ENCODE measurements at regions not wholly inside any gene's neighbourhood (a gene's known extent, or its start where the extent isn't known, plus 50 kb on each side); places are given as distances from the start of the nearest gene placed in this dataset.

DNA sequence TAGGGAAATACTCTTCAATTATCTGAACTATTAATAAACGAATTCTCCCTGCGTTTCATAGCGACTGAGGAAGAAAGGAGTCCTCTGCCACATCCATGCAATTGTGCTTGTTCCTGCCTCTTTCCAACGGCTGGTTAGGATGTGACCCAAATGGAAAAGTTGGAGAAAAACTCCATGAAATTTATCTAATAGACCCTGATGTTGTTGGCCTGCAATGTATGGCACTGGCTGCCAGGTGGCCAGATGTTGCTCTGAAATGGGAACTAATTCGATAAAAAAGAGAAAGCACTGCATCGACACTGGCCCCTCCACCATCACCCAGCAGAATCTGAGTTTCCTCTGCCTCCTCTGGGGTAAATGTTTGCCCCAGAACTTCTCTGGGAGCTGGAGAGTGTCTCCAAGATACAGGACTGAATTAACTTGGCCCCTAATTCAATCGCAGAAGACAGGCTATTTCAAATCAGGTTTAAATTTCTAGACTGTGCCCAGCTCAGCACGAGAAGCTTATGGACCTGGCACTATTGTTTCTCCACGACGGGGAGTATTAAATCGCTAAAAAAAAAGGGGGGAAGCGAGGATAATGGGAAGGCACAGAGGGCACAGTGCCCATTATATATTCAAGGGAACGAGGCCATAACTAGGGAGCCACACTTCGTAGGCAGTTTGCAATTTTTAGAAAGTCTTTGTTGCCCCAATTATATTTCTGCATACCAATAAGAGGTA lies 103.9 kb downstream of the ZIC5 start:
- Histone ChIP-seq H3K4me1 (ENCODE audit: control insufficient read depth, insufficient read depth, low read length) (peaks cover 32% of the 10 kb centered on the region), H3K27me3 (ENCODE audit: control insufficient read depth, insufficient read depth, low read length) (no peaks in the 10 kb centered on the region), H3K9ac (ENCODE audit: low read depth, low read length) (no peak overlapping the region), H3K4me3 (ENCODE audit: low read depth, low read length) (no peak overlapping the region), H3K9me3 (ENCODE audit: control insufficient read depth, insufficient read depth, low read length) (no peaks in the 10 kb centered on the region), H3K36me3 (ENCODE audit: control insufficient read depth, insufficient read depth, low read length) (no peaks in the 10 kb centered on the region)

DNA sequence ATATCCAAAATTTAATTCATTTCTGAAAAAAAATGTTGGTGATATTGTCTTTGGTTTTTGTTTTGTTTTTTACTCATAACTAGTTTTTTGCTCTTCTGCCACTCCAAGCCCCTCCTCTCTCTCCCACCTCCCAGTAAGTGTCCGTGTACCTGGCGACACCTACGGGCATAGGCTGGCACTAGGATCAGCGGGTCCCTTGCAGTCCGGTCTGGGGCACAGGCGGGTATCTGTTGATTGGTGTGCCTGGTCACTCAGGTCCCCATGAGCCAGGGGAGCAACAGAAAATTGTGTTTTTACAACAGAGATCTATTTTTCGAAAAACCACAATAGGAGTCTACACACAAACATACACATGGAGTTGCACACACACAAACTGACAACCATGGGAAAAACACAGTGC lies 104.8 kb downstream of the ZIC5 start:
- no peaks in the 10 kb centered on the region for H3K36me3 ChIP-seq (ENCODE audit: control insufficient read depth, insufficient read depth, low read length)
- H3K4me1 ChIP-seq (ENCODE audit: control insufficient read depth, insufficient read depth, low read length) = peaks cover 37% of the 10 kb centered on the region
- H3K9ac ChIP-seq (ENCODE audit: low read depth, low read length) = no peak overlapping the region
- no peaks in the 10 kb centered on the region for H3K27me3 ChIP-seq (ENCODE audit: control insufficient read depth, insufficient read depth, low read length)
- H3K4me3 ChIP-seq (ENCODE audit: low read depth, low read length) = no peak overlapping the region
- no peaks in the 10 kb centered on the region for H3K9me3 ChIP-seq (ENCODE audit: control insufficient read depth, insufficient read depth, low read length)

DNA sequence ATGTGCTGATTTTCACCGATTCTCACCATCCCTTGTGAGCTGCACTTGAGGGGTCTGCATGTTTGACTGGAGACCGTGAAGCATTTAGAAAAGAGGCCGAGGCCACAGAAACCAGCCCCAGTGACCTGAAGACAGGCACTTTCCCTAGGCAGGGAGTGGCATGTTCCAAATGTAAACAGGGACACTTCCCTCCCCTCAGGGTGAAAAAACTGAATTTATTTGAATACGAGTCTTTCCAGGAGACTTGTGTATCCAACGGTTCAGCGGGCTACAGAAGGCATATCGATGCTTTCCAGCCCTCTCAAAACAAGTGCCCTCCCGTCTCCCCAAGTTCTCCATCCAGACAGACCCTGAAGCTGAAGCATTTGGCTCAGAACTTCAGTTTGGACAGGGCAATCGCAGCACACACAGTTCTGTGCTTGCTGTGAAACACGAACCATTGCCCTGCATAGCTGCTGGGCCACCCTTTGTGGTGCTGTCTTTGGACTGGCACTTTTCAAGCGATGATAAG lies 106.1 kb downstream of the ZIC5 start:
- H3K27me3 ChIP-seq (ENCODE audit: control insufficient read depth, insufficient read depth, low read length) = no peaks in the 10 kb centered on the region
- no peaks in the 10 kb centered on the region for H3K9me3 ChIP-seq (ENCODE audit: control insufficient read depth, insufficient read depth, low read length)
- H3K36me3 ChIP-seq (ENCODE audit: control insufficient read depth, insufficient read depth, low read length) = no peaks in the 10 kb centered on the region
- H3K4me3 ChIP-seq (ENCODE audit: low read depth, low read length) = no peak overlapping the region
- H3K9ac ChIP-seq (ENCODE audit: low read depth, low read length) = no peak overlapping the region
- peaks cover 37% of the 10 kb centered on the region for H3K4me1 ChIP-seq (ENCODE audit: control insufficient read depth, insufficient read depth, low read length)

DNA sequence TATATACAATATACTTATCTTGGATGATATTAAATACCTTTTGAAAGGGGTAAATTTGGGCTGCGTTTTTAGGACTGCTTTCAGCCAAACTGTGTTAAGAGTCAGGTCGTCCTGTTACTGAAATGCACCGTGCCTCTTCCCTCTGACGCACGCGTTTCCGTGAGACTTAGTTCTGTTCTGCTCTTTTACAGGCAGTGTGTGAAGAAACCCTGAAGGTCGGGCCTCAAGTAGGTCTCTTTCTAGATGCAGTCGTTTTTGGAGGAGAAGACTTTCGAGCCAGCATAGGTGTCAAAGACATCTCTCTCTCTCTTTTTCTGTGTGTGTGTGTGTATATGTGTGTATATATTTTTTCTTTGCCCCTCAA lies 107.0 kb downstream of the ZIC5 start:
- H3K36me3 ChIP-seq (ENCODE audit: control insufficient read depth, insufficient read depth, low read length) = no peaks in the 10 kb centered on the region
- H3K27me3 ChIP-seq (ENCODE audit: control insufficient read depth, insufficient read depth, low read length) = no peaks in the 10 kb centered on the region
- H3K4me1 ChIP-seq (ENCODE audit: control insufficient read depth, insufficient read depth, low read length) = peaks cover 30% of the 10 kb centered on the region
- H3K9me3 ChIP-seq (ENCODE audit: control insufficient read depth, insufficient read depth, low read length) = no peaks in the 10 kb centered on the region
- H3K9ac ChIP-seq (ENCODE audit: low read depth, low read length) = no peak overlapping the region
- no peak overlapping the region for H3K4me3 ChIP-seq (ENCODE audit: low read depth, low read length)

DNA sequence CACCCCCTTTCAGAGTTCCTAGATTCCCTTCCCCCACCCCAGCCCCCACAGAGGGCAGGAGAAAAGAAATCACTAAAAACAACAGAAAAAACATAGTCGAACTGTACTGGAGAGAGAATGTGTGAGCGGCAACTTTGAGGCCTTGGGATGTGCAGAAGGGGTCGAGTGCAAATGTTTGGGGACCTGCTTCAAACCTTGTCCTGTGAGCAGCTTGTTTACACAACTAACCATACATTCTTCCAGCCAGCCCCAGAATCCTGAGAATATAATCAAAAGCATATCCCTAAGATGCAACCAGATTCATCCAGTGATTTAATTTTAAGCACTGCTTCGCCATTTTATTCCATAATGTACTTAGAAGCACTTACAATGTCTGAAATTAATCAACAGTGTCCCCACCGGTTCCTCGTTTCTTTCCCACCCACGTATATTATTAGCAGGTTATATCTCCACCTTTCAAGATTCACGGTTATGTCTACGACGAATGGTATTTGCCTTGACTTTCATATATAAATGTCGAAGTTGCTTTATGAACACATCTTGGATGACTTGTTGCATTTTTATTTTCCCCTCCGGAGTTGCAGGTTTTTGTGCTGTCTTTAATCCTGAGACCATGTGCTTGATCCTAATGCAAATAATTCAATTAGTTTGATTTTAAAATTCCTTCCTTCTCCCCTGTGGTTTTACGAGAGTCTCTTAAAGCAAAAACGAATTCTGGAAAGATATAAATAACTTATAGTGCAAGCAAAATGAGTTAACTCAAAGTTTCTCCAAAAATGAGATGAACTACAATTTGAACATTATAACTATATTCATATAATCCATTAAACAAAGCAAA lies 107.6 kb downstream of the ZIC5 start:
- H3K36me3 ChIP-seq (ENCODE audit: control insufficient read depth, insufficient read depth, low read length) = no peaks in the 10 kb centered on the region
- no peak overlapping the region for H3K4me3 ChIP-seq (ENCODE audit: low read depth, low read length)
- peaks cover 30% of the 10 kb centered on the region for H3K4me1 ChIP-seq (ENCODE audit: control insufficient read depth, insufficient read depth, low read length)
- H3K27me3 ChIP-seq (ENCODE audit: control insufficient read depth, insufficient read depth, low read length) = no peaks in the 10 kb centered on the region
- no peak overlapping the region for H3K9ac ChIP-seq (ENCODE audit: low read depth, low read length)
- no peaks in the 10 kb centered on the region for H3K9me3 ChIP-seq (ENCODE audit: control insufficient read depth, insufficient read depth, low read length)

DNA sequence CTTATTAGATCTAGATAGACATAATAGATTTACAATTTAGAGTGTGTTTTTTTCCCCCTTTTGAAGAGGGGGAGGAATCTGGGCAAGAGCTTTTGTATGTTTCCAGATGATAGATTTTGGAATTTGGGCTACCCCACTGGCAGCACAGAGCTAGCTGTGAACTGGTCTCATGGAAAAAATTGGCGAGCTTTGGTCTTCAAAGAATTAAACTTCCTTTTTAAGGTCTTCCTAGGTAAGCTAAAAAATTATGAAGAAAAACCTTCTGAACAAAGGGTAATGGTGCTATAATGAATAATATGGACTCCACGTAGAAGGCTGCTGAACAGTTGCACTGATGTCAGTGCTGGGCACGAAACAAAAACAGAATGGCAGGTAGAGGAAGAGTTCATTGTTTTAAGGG lies 109.3 kb downstream of the ZIC5 start:
- no peak overlapping the region for H3K9ac ChIP-seq (ENCODE audit: low read depth, low read length)
- H3K27me3 ChIP-seq (ENCODE audit: control insufficient read depth, insufficient read depth, low read length) = no peaks in the 10 kb centered on the region
- no peak overlapping the region for H3K4me3 ChIP-seq (ENCODE audit: low read depth, low read length)
- no peaks in the 10 kb centered on the region for H3K9me3 ChIP-seq (ENCODE audit: control insufficient read depth, insufficient read depth, low read length)
- no peaks in the 10 kb centered on the region for H3K36me3 ChIP-seq (ENCODE audit: control insufficient read depth, insufficient read depth, low read length)
- peaks cover 35% of the 10 kb centered on the region for H3K4me1 ChIP-seq (ENCODE audit: control insufficient read depth, insufficient read depth, low read length)

DNA sequence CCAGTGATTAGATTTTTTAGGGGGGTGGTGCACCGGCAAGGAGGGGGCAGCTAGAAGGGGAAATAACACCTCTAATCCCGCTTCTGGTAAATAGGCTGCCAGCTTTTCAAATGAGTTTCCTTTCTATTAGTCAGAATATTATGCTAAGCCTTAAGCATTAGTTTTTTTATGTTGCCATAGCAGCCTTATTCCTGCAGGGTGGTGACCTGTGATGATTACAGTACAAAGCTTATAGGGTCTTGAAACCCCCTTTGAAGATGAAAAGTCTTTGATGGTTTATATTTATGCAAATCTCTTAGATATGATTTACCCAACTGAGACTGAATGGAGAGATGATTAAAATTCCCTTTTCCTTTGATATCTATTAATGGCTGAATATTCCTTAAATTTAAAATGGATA lies 109.8 kb downstream of the ZIC5 start:
- Histone ChIP-seq H3K4me3 (ENCODE audit: low read depth, low read length) (no peak overlapping the region), H3K4me1 (ENCODE audit: control insufficient read depth, insufficient read depth, low read length) (peaks cover 35% of the 10 kb centered on the region), H3K9me3 (ENCODE audit: control insufficient read depth, insufficient read depth, low read length) (no peaks in the 10 kb centered on the region), H3K36me3 (ENCODE audit: control insufficient read depth, insufficient read depth, low read length) (no peaks in the 10 kb centered on the region), H3K27me3 (ENCODE audit: control insufficient read depth, insufficient read depth, low read length) (no peaks in the 10 kb centered on the region), H3K9ac (ENCODE audit: low read depth, low read length) (no peak overlapping the region)

DNA sequence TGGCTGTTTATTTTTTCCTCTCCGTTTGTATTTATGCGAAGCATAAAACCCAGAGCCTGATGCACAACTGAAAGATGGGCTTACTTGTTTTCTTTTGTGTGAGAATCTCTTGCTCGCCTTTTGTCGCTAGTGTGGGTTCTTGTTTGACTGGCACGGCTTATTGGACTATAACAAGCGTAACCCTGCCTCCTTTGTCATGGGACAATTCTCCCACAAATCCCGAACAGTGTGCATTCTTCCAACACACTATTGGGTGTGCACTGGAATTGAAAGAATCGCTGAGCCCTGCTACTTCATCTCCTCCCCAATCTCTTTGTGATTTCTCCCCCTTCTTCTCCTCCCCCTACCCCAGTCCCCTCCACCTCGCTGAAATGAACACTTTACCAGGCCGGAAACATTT lies 110.8 kb downstream of the ZIC5 start:
- Histone ChIP-seq H3K9me3 (ENCODE audit: control insufficient read depth, insufficient read depth, low read length) (no peaks in the 10 kb centered on the region), H3K4me1 (ENCODE audit: control insufficient read depth, insufficient read depth, low read length) (peaks cover 35% of the 10 kb centered on the region), H3K9ac (ENCODE audit: low read depth, low read length) (no peak overlapping the region), H3K4me3 (ENCODE audit: low read depth, low read length) (no peak overlapping the region), H3K27me3 (ENCODE audit: control insufficient read depth, insufficient read depth, low read length) (no peaks in the 10 kb centered on the region), H3K36me3 (ENCODE audit: control insufficient read depth, insufficient read depth, low read length) (no peaks in the 10 kb centered on the region)

DNA sequence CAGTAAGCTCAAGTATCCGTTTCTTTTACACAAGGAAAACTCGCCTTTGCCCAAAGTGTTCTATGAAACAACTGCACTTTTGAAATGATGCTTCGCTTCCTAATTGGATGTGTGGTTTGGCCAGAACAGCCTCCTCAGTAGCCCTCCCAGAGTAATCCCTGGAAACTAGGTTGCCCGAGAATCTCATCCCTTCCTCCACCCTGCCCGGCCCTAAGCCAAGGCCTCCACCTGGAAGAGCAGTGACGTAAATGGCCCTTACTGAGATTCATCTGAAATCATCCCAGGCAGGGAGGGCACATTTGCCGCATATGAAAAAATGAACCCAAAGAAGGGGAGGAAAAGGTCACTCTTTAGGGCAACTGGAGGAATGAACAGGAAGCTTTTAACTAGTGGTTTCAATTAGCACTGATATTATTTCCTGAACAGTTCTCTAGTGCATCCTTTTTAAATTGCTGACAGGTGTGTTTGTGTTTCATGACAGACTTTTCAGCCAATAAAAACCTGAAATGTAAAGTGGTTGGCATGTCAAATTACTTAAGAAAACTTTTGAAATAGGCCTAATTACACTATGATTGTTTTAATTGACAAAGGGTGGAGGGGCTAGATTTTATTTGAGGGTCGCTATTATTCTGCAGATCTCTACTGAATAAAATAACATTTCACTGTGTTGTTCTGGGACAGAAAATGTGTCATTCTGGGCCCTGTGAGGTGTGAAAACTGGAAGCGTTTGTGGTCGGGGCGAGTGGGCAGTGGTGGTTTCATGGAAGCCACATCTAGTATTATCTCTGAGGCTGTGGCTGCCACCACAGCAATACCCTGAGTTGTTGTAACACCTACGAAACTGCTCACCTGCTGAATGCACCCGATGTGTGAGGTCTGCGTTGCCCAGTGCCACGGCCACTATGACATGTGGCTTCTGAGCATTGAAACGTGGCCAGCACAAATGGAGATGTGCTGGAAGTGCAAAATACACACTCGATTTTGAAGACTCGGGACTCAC lies 112.1 kb downstream of the ZIC5 start:
- Histone ChIP-seq H3K27me3 (ENCODE audit: control insufficient read depth, insufficient read depth, low read length) (no peaks in the 10 kb centered on the region), H3K36me3 (ENCODE audit: control insufficient read depth, insufficient read depth, low read length) (no peaks in the 10 kb centered on the region), H3K4me1 (ENCODE audit: control insufficient read depth, insufficient read depth, low read length) (peaks cover 26% of the 10 kb centered on the region), H3K9ac (ENCODE audit: low read depth, low read length) (no peak overlapping the region), H3K9me3 (ENCODE audit: control insufficient read depth, insufficient read depth, low read length) (no peaks in the 10 kb centered on the region), H3K4me3 (ENCODE audit: low read depth, low read length) (no peak overlapping the region)

DNA sequence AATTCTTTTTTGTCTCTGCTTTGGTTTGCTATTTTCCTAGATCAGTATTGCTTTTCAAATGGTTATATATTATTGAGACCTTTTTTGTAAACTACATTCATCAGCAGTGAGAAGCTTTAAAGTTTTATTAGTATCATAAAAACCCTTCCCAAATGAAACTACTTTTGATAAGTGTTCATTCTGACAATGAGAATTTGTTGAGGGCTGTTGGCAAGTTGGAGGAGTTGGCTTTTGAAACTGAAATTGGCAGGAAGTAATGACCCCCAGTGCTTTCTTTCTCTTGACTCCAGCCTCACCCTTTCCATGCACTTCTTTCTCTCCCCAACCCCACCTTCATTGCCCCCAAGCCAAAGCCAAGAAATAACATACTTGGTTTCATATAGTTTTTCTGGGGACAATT lies 113.8 kb downstream of the ZIC5 start:
- Histone ChIP-seq H3K9ac (ENCODE audit: low read depth, low read length) (no peak overlapping the region), H3K27me3 (ENCODE audit: control insufficient read depth, insufficient read depth, low read length) (no peaks in the 10 kb centered on the region), H3K4me3 (ENCODE audit: low read depth, low read length) (no peak overlapping the region), H3K36me3 (ENCODE audit: control insufficient read depth, insufficient read depth, low read length) (no peaks in the 10 kb centered on the region), H3K4me1 (ENCODE audit: control insufficient read depth, insufficient read depth, low read length) (peaks cover 22% of the 10 kb centered on the region), H3K9me3 (ENCODE audit: control insufficient read depth, insufficient read depth, low read length) (no peaks in the 10 kb centered on the region)
